Fibroblast of peridontal ligament (primary cell): ENCODE measurements at regions not wholly inside any gene's neighbourhood (a gene's known extent, or its start where the extent isn't known, plus 50 kb on each side); places are given as distances from the start of the nearest gene placed in this dataset.
"Not testable (repeated sequence)": the region's sequence is repeated elsewhere in the genome, so short reads cannot be mapped to it uniquely, and the experiment has no call there.

ENCODE experiments used
- DNase-seq: peaks from one replicate; pipeline ENCODE4 v3.0.0-alpha.2; 2010; ENCODE audit errors: extremely low read depth

GRCh38 chrX:74080165-74080564 lies 223.8 kb upstream of the ZCCHC13 start:
- no peak for DNase-seq

DNA sequence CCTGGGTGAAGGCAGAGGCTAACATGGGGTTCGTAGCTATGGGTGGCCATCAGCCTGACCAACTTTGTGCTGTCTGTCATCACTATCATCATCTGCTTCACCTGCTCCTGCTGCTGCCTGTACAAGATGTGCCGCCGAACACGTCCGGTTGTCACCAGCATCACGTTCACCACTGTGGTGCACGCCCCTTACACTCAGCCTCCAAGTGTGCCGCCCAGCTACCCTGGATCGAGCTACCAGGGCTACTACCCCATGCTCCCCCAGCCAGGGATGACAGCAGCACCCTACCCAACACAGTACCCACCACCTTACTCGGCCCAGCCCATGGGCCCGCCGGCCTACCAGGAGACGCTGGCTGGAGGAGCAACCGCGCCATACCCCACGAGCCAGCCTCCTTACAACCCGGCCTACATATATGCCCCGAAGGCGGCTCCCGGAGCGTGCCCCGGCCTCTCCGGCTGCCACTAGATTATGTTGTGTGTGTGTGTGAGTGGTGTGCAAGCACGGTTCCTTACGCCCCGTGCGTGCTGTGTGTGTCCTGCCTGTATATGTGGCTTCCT lies 213.4 kb upstream of the XIST start:
- DNase-seq: no peak

DNA sequence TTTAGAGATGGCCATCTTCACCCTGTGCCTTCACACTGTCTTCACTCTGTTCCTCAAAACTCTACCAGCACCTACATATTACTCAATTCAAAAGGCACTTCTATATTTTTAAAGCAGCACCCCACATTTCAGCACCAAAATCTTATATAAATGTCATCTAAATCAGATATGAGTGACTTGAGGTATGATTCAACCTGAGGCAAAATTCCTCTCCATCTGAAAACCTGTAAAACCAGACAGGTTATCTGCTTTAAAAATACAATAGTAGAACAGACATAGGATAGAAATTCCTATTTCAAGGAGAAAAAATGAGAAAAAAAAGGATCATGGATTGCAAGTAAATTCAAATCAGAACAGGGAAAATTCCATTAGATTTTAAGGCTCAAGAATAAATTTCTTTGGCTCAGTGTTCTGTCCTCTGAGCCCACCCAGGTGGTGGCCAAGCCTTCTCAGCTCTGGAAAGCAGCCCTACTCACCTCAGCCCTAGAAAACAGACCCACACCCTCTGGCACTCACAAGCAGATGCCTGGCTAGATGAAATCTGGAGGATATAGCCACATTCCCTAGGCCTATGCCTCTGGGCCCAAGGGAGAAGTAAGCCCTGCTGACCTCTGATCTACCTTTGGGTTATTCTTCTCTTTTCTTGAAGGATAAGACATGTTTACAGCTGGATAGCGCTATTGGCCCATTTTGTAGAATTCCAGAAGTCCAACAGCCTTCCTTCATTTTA lies 211.1 kb upstream of the XIST start:
- DNase-seq: no peak

DNA sequence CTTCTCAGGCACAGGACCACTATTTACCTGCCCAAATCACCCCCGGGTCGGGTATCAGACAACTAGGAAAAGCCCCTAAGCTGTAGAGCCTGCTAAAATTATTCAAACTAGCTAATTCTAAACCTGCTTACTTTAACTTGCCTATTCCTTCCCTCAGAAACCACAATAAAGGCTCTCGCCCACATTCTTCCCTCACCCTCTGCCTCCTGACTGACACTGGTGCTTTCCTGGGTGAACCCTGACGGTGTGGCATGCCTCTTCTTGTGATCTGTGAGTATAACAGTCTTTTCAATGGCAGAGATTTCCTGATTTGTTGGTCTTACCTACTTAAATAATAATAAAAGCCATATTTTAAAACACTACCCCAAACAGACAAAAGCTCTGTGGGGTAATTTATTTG lies 209.4 kb upstream of the XIST start:
- no peak for DNase-seq

DNA sequence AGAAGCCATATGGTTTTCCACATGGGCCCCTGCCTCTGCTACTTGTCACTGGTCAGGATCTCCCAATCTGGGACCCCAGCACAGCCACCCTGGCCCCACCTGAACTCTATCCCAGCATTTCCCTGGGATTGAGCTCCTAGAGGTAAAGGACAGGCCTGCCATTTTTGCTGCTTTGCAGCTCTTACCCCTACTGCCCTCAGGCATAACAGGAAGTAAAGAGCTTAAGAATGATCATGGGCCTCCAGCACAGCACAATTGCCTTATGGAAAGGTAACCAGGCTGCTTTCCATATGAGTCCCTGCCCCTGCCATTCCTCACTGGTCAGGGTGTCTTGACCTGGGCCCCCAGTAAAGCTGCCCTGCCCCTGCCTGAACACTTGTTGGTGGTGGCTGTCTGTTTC lies 196.6 kb upstream of the XIST start:
- no peak for DNase-seq

DNA sequence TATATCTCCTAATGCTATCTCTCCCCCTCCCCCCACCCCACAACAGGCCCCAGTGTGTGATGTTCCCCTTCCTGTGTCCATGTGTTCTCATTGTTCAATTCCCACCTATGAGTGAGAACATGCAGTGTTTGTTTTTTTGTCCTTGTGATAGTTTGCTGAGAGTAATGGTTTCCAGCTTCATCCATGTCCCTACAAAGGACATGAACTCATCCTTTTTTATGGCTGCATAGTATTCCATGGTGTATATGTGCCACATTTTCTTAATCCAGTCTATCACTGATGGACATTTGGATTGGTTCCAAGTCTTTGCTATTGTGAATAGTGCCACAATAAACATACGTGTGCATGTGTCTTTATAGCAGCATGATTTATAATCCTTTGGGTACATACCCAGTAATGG lies 181.6 kb upstream of the XIST start:
- not testable (repeated sequence) for DNase-seq

DNA sequence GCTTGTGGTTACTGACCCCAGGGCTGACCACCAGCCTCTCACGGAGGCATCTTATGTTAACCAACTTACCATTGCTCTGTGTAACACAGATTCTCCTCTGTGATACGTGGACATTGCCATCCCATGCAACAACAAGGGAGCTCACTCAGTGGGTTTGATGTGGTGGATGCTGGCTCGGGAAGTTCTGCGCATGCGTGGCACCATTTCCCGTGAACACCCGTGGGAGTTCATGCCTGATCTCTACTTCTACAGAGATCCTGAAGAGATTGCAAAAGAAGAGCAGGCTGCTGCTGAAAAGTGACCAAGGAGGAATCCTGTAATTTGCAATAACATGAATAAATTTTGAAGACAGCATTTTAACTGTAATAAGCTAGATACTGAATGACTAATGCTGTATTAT lies 179.0 kb upstream of the XIST start:
- DNase-seq: not testable (repeated sequence)

GRCh38 chrX:74030766-74031165 lies 178.3 kb upstream of the XIST start:
- DNase-seq: not testable (repeated sequence)

- not testable (repeated sequence) for DNase-seq
Observed at GRCh38 chrX:74025145-74025544, 172.6 kb upstream of the XIST start.

DNA sequence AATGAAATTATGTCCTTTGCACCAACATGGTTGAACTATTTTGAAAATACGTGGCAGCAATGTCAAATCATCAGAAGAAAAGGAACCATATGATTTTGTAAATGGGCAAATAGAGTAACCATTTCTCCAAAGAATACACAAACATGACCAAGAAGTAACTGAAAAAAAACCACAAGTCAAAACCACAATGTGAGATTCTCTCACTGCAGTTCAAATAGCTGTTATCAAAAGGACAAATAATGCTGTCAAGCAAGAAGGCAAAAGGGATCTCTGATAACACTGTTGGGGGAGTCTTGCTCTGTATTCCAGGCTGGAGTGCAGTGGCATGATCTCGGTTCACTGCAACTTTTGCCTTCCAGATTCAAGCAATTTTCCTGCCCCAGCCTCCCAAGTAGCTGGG lies 170.7 kb upstream of the XIST start:
- no peak for DNase-seq

DNA sequence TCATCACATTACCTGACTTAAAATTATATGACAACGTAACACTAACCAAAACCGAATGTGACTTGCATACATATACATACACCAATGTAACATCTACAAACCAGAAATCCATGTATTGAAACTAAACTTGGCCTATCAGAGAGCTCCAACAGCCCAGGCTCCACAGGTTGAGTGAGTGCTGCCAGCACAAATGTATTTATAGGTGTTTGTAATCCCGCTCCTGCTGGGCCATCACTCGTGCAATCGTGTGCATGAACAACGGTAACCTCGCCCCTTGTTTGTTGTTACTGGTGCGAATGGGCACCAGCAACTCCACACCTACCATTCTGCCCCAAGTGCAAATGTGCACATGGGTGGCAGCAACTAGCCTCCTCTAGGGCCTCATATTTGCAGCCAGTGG lies 165.7 kb upstream of the XIST start:
- DNase-seq: no peak

DNA sequence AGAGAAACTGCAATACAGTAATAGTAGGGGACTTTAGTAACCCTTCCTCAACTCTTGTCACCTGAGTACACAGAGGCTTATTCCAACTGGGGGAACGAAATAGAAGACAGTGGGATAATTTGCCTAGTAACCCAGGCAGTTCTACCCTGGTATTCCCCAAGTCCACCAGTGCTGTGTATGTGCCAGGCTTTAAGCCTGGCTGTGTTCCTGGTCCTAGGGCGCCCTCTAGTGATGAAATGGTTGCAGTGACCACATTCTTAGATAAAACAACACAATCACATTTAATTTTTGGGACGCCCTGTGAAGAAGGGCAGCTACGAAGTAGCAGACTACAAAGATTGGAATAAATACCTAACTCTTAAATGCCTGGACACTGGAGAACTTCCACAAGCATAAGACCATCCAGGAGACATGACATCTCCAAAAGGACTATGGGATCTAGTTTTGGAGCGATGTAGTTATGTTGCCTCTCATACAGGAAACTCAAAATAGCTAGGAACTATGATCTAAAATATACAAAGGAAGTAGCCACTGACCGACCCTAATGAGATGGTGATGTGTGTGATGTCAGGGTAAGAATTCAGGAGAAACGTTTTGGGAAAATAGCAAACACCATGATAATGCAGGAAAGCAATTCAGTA lies 163.0 kb upstream of the XIST start:
- peak; percentile 69 for DNase-seq

DNA sequence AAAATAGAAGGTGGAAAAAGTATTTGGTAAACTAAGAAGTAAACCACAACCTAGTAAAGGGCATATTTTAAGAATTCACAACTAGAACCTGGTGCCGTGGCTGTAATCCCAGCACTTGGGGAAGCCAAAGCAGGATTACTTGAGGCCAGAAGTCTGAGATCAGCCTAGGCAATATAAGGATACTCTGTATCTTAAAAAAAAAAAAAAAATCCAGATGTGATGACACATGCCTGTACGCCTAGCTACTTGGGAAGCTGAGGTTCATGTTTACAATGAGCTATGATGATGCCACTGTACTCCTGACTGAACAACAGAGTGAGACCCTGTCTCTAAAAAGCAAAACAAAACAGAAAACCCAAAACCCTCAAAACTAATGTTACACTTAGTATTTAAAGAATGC lies 156.5 kb upstream of the XIST start:
- DNase-seq: peak; percentile 8

DNA sequence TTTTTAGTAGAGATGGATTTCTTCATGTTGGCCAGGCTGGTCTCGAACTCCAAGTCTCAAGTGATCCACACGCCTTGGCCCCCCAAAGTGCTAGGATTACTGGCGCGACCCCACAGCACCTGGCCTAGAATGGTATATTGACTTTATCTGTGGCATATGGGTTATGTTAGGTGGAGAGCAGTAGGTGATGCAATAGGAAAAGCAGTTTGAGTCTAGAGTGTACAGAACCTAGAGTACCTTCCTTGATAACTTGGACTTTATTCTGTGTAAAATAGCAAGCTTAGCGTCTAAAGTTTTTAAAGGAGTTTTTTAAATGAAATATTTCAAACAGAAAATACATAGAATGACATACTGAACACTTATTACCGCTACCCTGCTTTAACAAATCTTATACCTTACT lies 139.5 kb upstream of the XIST start:
- DNase-seq: no peak

DNA sequence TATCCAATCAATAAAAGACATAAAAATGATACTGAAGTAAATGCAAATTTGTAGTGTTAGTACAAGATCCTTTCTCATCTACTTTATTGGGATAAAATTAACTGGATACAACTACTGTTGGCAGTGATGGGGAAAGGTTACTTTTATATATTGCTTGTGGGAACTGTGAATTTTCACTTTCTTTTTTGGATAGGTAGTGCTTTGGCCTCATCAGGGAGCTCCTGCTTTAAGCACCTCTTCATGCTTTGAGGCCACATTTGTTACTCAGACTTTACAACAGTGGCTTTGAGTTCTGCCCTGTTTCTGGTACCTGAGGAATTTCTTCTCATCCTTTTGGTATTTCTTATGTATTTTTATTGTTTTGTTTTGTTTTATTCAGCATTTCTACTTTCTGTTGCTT lies 134.7 kb upstream of the XIST start:
- DNase-seq: no peak

GRCh38 chrX:73979551-73980131 lies 127.1 kb upstream of the XIST start:
- DNase-seq: no peak

DNA sequence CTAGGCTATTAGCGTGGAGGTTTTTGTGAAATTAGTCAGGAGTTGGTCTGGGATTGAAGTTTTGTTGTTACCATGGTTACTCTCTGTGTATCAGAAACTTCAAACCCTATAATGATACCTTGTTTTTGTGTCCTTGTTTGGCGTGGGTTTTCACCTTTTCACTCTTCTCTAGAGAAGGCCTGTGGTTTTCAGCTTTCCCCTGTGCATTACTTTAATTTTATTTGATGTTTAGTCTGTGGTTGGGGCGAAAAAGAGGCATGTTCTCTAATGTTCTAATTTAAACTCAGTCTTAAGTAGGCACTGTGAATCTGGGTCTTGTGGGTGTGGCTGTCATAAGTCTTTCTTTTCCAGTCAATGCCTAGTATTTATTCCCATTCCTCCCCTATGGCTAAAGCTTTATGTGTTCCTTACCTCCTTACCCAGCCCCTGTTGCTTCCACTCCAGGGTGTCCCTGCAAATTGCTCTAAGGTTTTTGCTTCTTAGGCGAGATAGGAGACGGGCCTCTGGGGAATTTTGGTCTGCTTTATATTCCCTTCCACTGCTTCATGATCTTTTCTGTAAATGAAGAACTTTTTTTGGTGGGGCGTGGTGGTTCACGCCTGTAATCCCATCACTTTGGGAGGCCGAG lies 125.1 kb upstream of the XIST start:
- peak; percentile 4 for DNase-seq

DNA sequence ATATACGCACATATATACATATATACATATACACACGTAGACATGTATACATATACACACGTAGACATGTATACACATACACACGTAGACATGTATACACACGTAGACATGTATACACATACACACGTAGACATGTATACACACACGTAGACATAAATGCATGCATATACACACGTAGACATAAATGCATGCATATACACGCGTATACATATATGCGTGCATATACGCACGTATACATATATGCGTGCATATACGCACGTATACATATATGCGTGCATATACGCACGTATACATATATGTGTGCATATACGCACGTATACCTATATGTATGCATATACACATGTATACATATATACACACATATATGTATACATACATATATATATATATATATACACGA lies 114.9 kb upstream of the XIST start:
- not testable (repeated sequence) for DNase-seq

DNA sequence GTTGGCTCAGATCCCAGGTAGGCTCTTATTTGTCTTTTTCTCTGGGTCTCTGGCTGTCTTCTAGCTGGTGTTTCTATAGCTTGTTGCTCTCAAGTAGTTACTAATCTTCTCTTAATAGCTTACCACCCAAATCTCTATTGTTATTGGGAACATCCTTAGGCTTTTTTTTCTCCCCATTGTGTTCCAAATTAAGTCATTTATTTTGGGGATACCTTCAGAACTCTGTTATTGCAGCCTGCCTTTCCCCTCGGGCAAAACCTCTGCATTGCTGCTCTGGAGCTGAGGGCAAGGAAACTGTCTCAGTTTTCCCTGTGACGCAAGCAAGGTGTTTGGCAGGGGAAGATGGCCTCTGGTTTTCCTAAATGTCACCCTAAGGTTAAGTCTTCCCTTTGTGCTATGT lies 113.3 kb upstream of the XIST start:
- DNase-seq: no peak

DNA sequence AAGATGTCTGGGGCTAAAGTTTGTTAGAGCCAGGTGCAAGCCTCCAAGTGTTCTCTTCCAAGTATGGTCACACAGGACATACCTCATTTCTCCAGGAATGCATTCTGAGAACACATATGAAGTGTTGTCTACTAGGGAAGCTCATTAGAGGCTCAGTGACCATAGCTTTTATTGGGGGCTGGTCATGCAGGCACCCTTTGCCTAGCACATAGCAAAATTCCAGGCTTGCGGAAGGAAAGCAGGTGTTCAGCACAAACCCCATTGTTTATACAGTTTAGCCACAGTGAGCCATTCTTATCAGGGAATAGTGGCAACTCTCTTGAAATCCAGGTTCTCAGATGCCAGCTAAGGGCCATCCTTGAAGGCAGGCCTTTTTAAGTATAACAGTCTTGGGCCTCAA lies 112.1 kb upstream of the XIST start:
- no peak for DNase-seq

DNA sequence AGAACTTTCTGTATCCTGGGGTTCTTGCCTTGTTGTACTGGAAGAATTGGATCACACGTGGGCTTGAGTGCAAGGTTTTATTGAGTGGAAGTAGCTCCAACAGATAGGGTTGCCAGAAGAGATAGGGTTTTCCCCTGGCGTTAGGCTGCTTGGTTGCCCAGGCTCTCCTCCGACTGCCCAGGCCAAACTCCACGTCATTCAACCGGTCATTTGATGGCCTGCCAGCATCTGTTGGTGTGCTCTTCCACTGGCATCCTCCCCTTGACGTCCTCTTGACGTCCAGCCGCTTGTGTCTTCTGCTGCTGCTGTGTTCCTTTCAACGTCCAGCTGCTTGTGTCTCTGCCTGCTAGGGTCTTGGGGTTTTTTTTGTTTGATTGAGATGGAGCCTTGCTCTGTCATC lies 111.2 kb upstream of the XIST start:
- no peak for DNase-seq

DNA sequence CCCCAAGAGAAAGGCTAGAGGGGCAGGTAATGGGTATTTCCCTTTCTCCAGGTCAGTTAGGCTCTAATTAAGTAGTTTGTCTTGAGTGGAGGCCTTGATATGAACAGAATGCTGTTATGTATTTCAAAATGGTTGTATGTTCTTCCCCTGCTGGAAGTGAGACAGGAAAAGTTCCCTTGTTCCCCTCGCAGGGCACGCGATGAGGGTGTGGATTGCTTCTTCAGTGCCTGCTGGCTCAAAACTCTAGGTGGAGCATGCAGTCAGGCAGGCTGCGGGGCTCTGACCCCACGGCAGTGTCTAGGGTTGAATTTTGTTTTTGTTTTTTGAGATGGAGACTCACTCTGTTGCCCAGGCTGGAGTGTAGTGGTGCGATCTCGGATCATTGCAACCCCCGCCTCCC lies 110.4 kb upstream of the XIST start:
- DNase-seq: no peak

GRCh38 chrX:73961867-73962266 lies 109.4 kb upstream of the XIST start:
- DNase-seq: not testable (repeated sequence)
